ENCODE measurements at regions not wholly inside any gene's neighbourhood (a gene's known extent, or its start where the extent isn't known, plus 50 kb on each side); places are given as distances from the start of the nearest gene placed in this dataset.

GRCh38 chr5:119808024-119808423 lies 178.7 kb downstream of the FAM170A start:
- TF ChIP-seq KLF16 (CRISPR knock-in tag; IDR thresholded peaks at IDR 0.05), result no peak
- no peak for TF ChIP-seq RFXANK (CRISPR knock-in tag; IDR thresholded peaks at IDR 0.05)
- no peak for TF ChIP-seq ZUFSP (CRISPR knock-in tag; IDR thresholded peaks at IDR 0.05; ENCODE audit: borderline replicate concordance)

Data from HepG2 (cell line).